ENCODE measurements at regions not wholly inside any gene's neighbourhood (a gene's known extent, or its start where the extent isn't known, plus 50 kb on each side); places are given as distances from the start of the nearest gene placed in this dataset.

DNA sequence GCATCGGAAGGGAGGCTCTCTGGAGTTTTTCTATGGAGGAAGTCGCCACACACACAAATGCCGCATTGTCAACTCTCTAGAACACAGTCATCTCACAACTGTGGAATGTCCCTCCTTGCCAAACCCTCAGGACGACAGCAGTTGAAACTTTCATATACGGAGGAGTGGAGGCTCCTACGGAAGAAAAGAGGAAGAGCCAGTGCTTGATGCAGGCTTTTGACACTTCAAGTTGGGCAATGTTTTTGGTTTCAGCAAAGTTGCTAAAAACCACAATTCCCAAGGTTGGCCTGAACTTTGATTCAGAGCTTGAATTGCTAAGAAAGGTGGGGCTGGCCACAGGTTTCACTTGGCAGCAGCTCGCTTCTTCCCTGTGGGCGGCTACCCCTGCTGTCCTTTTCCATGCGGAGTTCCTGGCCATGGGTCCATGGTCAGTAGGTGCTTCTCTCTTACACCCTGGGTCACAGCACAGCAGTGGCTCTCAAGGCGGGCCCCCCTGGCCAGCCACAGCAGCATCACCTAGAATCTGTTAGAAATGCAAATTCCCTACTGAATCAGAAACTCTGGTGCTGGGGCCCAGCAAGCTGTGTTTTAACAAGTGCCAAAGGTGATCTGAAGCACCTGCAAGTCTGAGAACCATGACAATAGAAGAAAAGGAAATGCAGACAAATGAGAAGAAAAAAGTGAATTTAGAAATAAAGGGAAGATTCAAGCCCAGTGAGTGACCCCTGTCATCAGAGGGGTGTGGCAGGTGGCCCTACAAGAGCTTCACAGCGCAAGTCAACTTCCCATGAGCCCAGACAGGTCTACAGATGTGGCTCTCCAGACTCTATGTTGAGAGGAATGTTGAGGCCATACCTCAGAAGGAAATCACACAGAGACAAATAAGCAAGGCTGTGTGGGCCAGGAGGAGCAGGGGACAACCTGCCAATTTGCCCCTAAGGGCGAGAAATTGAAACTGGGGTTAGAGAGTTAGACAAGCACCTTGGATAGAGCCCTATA, 856.4 kb downstream of the RNF144A start:
- DNase-seq = no peak

DNA sequence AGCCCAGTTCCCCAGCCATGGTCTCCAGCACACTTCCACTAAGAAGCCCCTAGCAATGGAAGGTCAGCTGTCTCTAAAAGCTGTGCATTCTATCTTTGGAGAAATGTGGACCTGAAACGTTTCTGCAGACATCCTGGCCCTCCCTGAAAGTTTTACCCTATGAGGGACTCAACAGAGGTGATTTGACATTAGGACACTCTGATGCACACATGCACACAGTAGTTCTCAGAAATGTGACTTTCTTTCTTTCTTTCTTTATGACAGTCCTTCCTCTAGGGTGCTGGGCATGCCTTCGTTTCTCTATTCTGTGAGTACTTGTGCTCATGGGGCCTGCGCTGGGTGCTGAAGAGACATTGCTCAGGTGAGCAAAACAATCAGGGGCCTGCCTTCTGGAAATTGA, 857.3 kb downstream of the RNF144A start:
- DNase-seq = no peak

DNA sequence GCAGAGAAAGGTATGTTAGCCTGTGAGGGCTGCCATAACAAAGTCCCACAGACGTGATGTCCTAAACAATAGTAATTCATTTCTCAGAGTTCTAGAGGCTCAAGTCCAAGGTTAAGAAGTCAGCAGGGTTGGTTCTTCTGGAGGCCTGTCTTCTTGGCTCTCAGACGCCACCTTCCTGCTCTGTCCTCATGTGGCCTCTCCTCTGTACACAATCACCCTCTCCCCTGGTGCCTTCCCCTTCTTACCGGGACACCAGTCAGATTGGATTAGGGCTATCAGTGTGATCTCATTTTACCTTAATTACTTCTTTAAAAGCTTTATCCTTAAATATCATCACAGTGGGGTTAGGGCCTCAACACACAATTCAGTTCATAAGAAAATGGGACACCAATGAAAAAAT, 860.5 kb downstream of the RNF144A start:
- no peak for DNase-seq

DNA sequence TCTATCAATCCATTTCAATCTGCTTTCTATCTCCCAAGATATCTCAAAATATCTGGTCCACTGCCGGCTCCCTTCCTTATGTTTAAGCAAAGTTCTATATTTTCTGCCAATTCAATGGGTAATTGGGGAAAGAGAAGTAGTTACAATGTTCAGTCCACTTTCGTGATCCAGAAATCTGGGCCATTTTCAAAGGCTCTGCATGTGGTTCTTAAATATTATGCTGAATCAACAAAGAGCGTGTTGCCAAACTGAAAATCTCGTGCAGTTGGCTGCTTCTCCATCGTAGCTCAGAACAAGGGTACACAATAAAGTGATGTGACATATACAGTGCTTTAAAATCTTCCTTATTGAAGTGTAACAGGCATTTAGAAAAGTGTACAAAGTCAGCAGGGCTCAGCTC, 863.1 kb downstream of the RNF144A start:
- DNase-seq = no peak

DNA sequence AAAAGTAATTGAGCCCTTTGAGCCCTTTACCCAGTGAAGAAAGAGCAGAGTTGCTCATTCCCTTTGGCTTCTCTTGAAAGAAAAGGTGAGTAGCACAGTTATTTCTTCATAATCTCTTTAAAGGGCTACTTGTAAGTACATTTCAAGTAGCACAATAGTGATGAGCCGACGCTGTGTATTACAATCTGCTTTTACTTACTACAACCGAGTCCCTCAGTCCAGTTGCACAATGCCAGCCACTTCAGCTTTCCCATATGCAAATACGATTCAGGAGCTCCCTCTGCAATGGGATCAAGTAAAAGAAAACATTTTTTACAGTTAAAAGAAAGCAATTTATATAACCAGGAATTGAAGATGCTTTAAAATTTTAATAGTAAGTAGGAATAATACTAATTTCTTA, 868.5 kb downstream of the RNF144A start:
- DNase-seq = no peak

DNA sequence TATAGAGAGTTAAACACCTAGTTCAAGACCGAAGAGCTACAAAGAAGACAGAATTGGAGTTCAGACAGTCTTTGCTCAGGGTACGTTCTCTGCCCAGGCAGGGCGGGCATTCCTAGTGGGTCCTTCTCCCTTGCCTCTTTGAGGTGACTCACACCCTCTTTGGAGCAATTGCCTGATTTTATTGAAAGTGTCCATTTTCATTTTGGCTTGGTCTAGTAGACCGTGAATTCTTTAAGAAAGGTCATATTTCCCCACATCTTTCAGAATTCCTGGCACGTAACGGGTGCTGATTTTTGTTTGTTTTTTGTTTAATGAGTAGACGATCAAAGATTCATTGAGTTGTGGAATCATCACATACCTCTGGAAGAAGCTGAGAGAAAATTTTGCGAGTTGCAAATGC, 871.5 kb downstream of the RNF144A start:
- DNase-seq = no peak

DNA sequence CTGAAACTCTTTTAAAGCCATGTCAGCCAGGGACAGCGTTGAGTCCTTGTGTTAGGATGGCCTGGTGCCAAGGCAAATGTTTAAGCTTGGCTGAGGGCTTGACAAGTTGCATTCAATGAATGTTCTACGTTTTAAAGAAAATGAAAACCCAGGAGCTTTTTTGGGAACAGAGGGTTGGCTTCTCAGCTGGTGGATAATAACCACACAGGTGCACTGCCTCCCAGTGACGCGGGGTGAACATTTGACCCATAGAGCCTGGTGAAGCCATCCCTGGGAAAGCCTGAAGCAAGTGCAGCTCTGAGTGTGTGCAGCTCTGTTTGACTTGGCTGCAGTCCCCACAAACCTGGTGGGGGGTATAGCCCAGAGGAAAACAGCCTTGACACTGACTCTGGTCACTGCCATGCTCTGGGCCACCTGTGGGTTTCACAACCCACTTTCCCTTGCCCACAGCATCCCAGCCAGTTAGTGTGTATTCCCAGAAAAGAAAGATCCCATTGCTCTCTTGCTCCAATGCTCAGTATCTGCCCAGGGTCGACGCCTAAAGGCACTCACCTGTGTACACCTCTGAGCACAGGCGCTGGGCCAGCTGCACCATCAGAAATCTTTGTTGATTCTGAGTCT, 874.9 kb downstream of the RNF144A start:
- DNase-seq = no peak

DNA sequence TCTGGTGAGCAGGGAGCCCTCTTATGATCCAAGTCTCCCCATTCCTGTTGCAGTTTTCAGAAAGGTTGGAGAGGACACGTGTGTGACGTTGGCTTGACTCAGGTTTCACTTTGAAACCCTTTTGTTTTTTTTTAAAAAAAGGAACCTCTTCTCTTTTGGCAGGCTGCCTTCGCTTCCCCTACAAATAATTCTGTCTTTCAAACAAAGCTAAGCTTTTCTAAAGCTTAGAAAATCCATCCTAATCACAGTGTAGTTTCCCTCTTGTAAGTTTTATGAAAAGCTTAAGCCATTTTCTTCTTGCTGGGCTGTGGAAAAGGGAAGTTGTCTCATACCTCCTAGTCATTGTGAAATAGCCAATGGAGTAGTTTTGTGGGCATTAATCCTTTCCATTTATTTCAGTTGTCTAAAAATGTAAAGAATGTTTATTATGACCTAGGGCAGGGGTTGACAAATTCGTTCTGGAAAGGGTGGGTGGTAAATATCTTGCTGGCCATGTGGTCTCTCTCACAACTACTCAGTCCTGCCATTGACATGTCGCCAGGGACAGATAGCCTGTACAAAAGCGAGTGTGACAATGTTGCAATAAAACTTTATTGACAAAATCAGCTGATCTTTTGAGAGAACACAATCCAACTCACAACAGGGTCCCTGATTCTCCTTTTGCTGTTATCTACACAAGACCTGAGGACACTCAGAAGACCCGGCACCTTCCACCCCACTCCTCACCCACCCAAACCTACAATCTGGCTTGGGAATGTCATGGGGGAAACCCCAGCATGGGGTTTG, 878.8 kb downstream of the RNF144A start:
- no peak for DNase-seq

DNA sequence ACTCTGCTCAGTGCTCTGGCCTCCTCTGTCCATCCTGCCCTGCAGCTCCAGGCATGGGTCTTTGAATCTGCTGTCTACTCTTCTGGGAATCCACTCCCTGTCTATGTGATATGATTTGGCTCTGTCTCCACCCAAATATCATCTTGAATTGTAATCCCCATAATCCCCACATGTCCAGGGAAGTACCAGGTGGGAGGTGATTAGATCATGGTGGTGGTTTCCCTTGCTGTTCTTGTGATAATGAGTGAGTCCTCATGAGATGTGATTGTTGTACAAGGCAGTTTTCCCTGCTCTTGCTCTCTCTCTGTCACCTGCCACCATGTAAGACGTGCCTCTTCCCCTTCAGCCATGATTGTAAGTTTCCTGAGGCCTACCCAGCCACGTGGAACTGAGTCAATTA, 881.8 kb upstream of the ID2 start:
- no peak for DNase-seq

DNA sequence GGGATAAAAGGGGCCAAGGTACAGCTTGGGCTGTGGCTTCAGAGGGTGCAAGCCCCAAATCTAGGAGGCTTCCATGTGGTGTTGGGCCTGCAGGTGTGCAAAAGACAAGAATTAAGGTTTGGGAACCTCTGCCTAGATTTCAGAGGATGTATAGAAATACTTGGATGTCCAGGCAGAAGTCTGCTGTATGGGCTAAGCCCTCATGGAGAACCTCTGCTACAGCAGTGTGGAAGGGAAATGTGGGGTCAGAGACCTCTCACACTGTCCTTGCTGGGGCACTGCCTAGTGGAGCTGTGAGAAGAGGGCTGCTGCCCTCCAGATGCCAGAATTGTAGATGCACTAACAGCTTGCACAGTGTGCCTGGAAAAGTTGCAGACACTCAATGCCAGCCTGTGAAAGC, 880.6 kb upstream of the ID2 start:
- no peak for DNase-seq

DNA sequence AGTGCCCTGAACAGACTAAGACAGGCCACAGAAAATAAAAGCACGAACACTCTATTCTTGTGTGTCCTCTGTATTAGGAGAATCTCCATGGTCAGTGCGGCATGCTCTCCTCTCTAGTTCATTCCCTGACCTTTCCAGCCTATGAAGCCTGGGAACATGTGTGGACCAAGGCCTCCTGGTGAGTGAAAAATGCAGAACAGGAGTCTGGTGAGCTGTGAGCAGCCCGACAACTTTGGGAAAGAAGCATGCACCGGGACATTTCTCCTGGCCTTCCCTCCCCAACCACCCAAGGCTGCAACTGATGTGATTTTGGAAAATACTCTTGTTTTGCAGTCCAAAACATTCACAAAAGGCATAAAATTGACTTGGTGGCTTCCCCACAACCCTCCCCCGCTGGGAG, 878.3 kb upstream of the ID2 start:
- DNase-seq = no peak

DNA sequence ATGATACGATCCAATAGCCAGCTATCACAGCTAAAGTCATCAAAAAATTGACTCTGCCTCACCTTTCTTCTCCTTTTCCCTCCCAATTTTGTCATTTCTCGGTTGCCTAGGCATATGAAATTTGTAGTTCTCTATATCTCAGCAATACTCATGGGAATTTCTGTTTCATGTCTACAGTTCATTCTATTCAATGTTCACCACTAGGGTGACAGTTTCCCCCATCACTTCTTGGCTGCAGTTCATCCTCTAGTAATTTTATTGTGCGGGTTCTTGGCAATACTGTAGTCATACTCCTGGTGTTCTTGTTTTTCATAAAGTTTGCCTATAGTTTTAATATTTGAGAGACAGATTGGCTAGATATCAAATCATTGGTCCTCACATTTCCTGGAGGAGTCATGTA, 872.2 kb upstream of the ID2 start:
- DNase-seq = no peak

DNA sequence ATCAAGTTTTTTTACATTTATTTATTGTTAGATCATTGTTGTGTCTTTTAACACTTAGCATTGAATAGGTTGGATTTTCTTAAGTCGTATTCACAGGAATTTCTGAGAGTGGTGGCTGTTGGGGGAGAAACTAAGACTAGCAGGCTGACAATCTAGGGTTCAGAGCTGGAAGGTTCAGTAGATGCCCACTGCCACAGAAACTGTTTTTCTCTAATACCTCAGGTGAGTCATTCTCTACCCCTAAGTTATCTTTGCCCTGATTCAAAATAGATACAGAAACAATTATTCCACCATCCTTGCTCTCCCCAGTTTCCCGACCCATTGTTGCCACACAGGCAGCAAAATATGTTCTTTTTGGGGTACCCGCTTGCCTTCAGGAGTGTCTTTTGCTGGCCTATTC, 870.8 kb upstream of the ID2 start:
- DNase-seq = no peak

DNA sequence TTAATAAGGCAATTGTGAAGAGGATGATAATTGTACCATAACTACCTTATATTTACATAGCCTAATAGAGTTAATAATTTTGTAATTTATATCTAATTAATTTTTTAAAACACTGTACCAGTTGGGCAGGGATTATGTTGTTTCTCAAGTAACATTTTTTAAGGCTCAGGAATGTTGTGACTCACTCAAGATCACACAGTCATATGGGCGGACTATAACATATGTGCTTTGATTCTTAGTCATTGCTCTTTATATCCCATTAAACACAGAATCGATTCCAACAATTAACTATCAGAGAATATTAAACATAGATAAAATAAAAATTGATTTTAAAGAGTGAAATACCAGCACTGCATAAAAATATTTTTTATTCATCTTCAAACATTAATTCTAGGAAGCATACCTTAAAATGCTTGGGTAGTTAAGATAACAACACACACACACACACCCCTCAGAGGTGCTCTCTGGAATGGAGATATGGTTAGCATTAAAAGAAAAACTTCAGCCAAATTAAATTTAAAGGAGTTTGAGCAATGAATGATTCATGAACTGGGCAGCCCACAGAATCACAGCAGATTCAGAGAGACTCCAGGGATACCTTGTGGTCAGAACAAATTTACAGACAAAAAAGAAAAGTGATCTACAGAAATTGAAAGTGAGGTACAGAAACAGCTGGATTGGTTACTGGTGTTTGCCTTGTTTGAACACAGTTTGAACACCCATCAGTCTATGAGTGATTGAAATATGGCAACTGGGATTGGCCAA, 869.4 kb upstream of the ID2 start:
- DNase-seq = no peak

DNA sequence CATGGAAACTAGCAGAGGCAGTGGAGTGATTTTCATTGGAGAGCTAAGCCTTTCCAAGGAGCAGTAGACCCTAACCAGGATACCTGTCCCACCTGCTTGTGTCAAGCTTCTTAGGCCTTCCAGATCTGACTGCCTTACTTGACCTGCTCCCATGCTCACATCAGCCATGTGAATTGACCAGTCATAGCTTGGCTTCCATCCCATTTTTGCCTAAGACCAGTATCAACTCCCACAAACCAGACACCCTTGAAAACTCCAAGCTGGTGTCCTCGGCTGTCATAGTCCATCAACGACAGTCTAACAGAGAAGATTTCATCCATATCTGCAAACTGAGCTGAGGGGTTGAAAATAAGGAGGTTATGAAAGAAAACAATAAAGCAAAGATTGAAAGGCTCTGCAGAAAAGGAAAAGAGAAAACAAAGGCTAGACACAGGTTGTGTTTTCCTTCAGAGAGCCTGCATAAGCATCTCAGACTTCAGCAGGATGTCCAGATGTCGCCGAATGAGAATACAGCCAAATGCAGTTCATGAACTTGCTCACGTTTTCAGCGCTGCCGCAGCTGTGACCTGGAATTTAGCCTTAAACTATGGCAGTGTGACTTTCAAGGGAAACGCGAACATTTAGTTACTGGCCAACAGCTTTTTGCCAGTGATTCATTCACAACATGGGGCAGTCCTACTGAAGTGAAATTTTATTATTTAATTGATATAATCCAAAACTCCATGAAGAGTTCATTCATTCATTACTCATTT, 868.1 kb upstream of the ID2 start:
- DNase-seq = no peak

DNA sequence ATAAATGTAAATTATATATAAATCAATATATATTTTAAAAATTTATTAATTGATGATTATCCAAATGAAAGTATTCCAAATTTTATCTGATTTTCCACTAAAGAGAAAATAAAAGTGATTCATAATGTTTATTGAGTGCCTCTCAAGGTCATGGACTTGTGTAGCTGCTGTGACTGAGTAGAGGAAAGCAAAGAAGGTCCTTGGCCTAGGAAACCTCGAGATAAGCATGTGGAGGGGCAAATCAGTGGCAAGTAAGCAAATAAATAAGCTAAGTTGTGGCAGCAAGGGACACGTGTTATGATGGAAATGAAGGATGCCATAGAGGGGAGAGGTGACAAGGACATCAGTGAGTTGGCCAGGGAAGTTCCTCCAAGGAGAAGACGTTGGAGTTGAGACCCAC, 866.1 kb upstream of the ID2 start:
- DNase-seq = no peak

DNA sequence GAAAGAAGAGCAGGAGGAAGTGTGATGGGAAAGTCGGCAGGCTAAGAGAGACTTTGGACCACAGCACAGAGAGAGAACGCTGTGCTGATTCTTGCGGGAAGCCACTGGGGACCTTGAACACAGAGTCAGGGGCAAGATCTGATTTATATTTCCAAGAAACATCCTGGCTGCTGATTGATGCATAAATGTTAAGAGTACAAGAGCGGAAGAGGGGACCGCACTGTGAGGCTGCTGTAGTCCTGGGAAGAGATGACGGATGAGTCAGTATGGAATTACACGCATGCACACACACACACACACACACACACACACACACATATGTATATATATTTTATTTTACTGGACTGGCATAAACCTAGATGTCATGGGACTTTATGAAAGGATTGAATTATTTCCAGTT, 865.6 kb upstream of the ID2 start:
- DNase-seq = no peak

DNA sequence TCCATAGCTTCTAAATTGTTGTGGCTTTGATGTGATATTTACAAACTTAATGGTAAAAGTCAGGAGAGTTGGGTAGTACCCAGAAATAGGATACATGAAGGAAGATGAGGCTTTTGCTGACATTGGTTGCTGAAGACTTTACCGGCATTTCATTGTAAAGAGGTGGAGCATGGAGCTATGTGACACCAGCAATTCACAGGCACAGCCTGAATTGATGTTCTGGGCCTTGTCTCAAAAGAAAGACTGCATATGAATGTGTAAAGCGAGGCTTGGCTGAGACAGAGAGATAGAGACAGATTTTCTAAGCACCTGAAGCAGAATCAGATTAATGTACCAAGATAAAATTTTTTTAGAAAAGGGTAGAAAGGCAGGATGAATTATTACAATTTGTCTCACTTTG, 864.9 kb upstream of the ID2 start:
- no peak for DNase-seq

DNA sequence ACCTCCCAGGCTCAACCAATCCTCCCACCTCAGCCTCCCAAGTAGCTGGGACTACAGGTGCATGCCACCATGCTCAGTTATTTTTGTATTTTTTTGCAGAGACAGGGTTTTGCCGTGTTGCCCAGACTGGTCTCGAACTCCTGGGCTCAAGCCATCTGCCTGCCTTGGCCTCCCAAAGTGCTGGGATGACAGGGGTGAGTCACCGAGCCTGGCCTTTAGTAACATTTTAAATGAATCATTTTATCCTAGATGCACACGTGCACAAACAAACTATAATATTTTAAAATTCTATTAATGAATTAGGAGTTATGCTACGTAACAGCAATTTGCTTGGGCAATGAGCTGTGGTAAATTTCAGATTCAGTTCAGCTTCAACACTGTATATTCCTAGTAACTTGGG, 862.5 kb upstream of the ID2 start:
- no peak for DNase-seq

DNA sequence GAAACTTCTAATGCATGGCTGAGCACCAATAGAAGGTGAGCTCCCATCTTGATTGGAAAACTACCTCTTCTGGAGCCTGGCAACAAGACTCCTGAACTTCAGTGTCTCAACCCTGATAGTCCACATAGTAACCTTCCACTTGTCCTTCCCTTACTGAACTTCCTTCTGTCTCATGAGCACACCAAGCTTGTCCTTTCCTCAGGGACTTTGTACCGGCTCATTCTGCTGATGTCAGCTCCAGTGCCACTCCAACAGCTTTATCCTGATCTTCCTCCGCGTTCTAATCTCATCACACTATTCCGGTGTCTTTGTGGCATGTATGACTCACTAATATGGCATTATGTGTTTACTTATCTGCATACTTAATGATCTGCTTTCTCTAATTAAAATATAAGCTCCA, 862.0 kb upstream of the ID2 start:
- DNase-seq = no peak

DNA sequence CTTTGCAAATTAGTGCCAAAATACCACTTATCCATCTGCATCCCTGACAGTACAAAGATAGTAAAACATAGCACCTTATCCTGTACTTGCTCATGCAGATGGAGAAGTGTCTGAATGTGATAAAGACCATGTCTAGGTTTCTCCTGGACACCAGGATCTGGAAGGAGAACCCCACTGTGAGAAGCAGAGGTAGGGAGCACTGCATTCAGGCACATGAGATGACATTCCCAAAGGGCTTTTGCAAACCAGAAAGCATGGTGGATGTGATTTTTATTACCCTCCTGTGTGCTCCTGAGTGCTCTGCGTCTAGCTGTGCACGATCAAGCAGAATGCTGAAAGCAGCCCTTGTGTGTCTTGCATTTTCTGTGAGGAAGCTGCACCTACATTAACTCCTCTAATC, 857.6 kb upstream of the ID2 start:
- DNase-seq = no peak

Measured in activated gamma-delta T cell (primary cell).